Fibroblast of the aortic adventitia (primary cell): ENCODE measurements at regions not wholly inside any gene's neighbourhood (a gene's known extent, or its start where the extent isn't known, plus 50 kb on each side); places are given as distances from the start of the nearest gene placed in this dataset.

Experiments used
- DNase-seq: peaks from one replicate; pipeline ENCODE4 v3.0.0-alpha.2; 2010; ENCODE audit warnings: low read depth
- H3K4me3 ChIP-seq: 2 replicates; pipeline ENCODE4 v1.5.1; 2011; ENCODE audit warnings: low read depth, mild to moderate bottlenecking, control low read depth, low read length, moderate library complexity
- CTCF ChIP-seq: IDR thresholded peaks from 2 replicates; pipeline ENCODE4 v1.5.1; 2011; ENCODE audit warnings: mild to moderate bottlenecking, low read length, control low read depth, inconsistent platforms; ENCODE audit not compliant: insufficient read depth

DNA sequence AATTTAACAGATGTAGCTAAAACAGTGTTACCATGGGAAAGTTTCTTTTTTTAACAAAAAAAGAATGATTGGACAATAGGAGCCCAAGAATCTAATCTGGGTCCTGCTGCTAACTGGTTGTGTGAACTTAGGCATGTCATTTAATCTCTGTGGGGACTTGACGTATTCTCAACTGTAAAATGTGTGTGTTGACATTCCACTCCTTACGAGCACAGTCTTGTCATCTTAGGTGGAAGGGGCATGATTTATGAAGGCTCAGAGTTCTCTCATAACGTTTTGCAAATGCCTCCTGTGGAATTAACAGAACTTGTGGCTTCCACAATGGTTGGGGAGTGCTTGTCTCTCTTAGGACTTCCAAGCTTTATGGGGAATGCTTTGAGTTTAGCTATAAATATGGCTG lies 125.9 kb upstream of the SATB2 start:
- H3K4me3 ChIP-seq = no peak overlapping the region
- TF ChIP-seq CTCF = no peak
- no peak for DNase-seq

GRCh38 chr2:199581935-199582360 lies 124.2 kb upstream of the SATB2 start:
- DNase-seq = peak; percentile 20
- H3K4me3 ChIP-seq = peak overlapping the region; percentile 57
- no peak for TF ChIP-seq CTCF

DNA sequence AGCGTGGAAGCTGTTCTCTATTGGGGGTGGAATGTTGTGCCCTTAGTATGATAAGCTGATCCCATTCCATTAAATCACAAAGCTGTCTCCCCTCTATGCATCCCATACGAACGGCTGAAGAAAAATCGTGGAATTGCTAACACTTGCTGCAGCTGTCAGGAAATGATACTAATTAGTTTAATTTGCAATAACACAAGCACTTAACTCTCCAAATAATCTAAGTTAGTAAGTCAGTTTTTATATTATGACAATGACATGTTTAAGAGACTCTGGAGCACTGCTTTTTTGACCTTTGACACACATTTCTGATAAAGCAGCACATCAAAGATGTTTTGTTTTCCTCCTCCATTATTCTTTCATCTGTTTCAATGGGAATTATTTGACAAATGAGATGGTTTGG lies 123.7 kb upstream of the SATB2 start:
- no peak for DNase-seq
- TF ChIP-seq CTCF = no peak
- H3K4me3 ChIP-seq = peak overlapping the region; percentile 57

- DNase-seq = no peak
- no peak for TF ChIP-seq CTCF
- H3K4me3 ChIP-seq = no peak overlapping the region
Measured at GRCh38 chr2:199575416-199575815, 117.7 kb upstream of the SATB2 start.

- H3K4me3 ChIP-seq = no peak overlapping the region
- no peak for DNase-seq
- TF ChIP-seq CTCF = no peak
Measured at GRCh38 chr2:199572571-199572970, 114.8 kb upstream of the SATB2 start.

DNA sequence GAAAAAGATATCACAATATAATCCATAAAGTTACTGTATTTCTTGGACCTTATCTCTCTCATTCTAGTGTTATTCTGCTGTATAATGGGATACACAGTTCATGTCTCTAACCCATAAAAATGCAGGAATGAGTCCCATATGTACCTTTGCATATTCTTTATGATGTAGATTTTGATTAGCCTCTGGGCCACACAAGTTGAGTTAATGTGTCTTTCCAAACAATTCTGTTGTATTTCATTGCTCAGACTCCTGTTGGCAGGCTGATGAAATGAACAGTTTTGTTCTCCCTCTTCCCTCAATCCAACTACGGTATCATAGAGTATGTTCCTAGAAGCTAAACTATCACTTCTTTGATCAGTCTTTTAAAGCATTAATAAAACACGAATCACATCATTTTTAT lies 113.2 kb upstream of the SATB2 start:
- TF ChIP-seq CTCF = no peak
- H3K4me3 ChIP-seq = no peak overlapping the region
- DNase-seq = no peak

DNA sequence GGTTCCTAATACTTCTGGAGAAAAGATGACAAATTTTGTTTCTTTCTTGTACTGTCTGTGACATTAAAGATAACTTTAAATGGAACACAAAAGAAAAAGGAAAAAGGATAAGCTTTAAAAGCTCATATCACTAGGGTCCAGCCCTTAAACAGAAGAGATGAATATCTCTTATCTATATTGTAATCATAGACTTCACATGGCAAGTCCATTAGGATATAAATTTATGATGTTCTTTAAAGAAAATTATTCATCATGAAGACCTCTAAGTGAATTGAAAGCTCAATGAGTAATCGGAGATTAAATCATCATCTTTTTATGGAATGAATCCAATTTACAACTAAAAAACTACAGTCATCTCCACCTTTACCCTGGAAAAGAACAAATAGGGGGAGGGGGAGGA lies 111.6 kb upstream of the SATB2 start:
- H3K4me3 ChIP-seq = no peak overlapping the region
- TF ChIP-seq CTCF = no peak
- DNase-seq = no peak
